Fibroblast of lung (primary cell): ENCODE measurements at regions not wholly inside any gene's neighbourhood (a gene's known extent, or its start where the extent isn't known, plus 50 kb on each side); places are given as distances from the start of the nearest gene placed in this dataset.

ENCODE experiments used
- DNase-seq, 2 donors: peaks; one replicate each; pipeline versions ENCODE4 v3.0.0 to v3.0.0-alpha.2; 2010; ENCODE audit warnings: low read depth in 2 of 2
- H2AFZ ChIP-seq: 2 replicates; pipeline ENCODE4 v1.5.1; 2012; ENCODE audit warnings: low read length, control low read depth, inconsistent platforms
- H3K27ac ChIP-seq: 2 replicates; pipeline ENCODE4 v1.5.1; 2011; ENCODE audit warnings: low read length, control low read depth; ENCODE audit not compliant: insufficient read depth
- H3K27me3 ChIP-seq: 2 replicates; pipeline ENCODE4 v1.5.1; 2011; ENCODE audit warnings: mild to moderate bottlenecking, low read length; ENCODE audit not compliant: control insufficient read depth, insufficient read depth
- H3K36me3 ChIP-seq: 2 replicates; pipeline ENCODE4 v1.5.1; 2011; ENCODE audit warnings: low read length; ENCODE audit not compliant: control insufficient read depth, insufficient read depth
- H3K4me1 ChIP-seq: 2 replicates; pipeline ENCODE4 v1.5.1; 2011; ENCODE audit warnings: low read length; ENCODE audit not compliant: control insufficient read depth, insufficient read depth; ENCODE audit errors: extremely low read depth
- H3K4me2 ChIP-seq: 2 replicates; pipeline ENCODE4 v1.5.1; 2011; ENCODE audit warnings: low read length, control low read depth; ENCODE audit not compliant: insufficient read depth; ENCODE audit errors: extremely low read depth
- H3K4me3 ChIP-seq, 4 experiments: fragments of 200-600 bp in 1 of 4; sonication (generic) in 1 of 4; replicated peaks in 1 of 4; 2 replicates each; pipeline ENCODE4 v1.5.1; 2011 to 2016; ENCODE audit warnings: low read length in 4 of 4, low read depth in 3 of 4, mild to moderate bottlenecking in 3 of 4, control low read depth in 2 of 4, inconsistent platforms in 1 of 4, mixed read lengths in 1 of 4; ENCODE audit not compliant: insufficient read depth in 1 of 4; ENCODE audit errors: control extremely low read depth in 1 of 4
- H3K79me2 ChIP-seq: 2 replicates; pipeline ENCODE4 v1.5.1; 2012; ENCODE audit warnings: mild to moderate bottlenecking, low read length, inconsistent platforms; ENCODE audit not compliant: control insufficient read depth, insufficient read depth
- H3K9ac ChIP-seq: 2 replicates; pipeline ENCODE4 v1.5.1; 2011; ENCODE audit warnings: mild to moderate bottlenecking, low read length, control low read depth; ENCODE audit not compliant: insufficient read depth
- H3K9me3 ChIP-seq: 2 replicates; pipeline ENCODE4 v1.5.1; 2012; ENCODE audit warnings: low read depth, low read length; ENCODE audit not compliant: control insufficient read depth, insufficient read depth
- H4K20me1 ChIP-seq: 2 replicates; pipeline ENCODE4 v1.5.1; 2011; ENCODE audit warnings: low read length; ENCODE audit not compliant: control insufficient read depth, insufficient read depth; ENCODE audit errors: extremely low read depth
- EZH2 ChIP-seq: IDR thresholded peaks from 2 replicates; pipeline ENCODE4 v1.5.1; 2012; ENCODE audit warnings: low read length, control low read depth, mild to moderate bottlenecking; ENCODE audit errors: missing control alignments
- TF ChIP-seq, protein P1 (sequence below), 2 donors: IDR thresholded peaks in 1 of 2; conservative IDR thresholded peaks in 1 of 2; 1 replicate in 1 of 2; 2 replicates in 1 of 2; pipeline ENCODE4 v1.5.1; 2011 to 2012; ENCODE audit warnings: low read length in 2 of 2, control low read depth in 1 of 2, inconsistent platforms in 1 of 2, low read depth in 1 of 2, mild to moderate bottlenecking in 1 of 2

DNA sequence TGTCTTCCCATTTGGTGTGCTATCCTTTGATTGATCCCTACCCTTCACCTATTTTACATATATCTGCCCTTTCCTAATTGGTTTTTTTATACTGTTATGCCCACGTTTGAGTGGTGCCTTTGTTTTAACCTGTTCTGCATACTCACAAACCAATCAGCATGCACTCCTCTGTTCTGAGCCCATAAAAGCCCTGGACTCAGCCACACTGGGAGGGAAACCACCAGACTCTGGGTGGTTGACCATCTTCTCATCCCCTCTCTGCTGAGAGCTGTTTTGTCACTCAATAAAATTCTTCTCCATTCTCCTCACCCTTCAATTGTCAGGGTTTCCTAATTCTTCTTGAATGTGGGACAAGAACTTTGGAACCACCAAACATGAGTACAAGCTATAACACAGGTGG, 989.8 kb downstream of the ADGRL2 start:
- Histone ChIP-seq H3K27me3 (no peaks in the 10 kb centered on the region), H3K9me3 (no peaks in the 10 kb centered on the region), H4K20me1 (no peaks in the 10 kb centered on the region), H2AFZ (no peak overlapping the region), H3K36me3 (no peaks in the 10 kb centered on the region), H3K27ac (no peak overlapping the region), H3K4me2 (no peak overlapping the region), H3K79me2 (no peaks in the 10 kb centered on the region), H3K4me1 (no peaks in the 10 kb centered on the region), H3K4me3 (no peak overlapping the region), H3K9ac (no peak overlapping the region)
- no peak for TF ChIP-seq EZH2
- TF ChIP-seq, protein P1, sequence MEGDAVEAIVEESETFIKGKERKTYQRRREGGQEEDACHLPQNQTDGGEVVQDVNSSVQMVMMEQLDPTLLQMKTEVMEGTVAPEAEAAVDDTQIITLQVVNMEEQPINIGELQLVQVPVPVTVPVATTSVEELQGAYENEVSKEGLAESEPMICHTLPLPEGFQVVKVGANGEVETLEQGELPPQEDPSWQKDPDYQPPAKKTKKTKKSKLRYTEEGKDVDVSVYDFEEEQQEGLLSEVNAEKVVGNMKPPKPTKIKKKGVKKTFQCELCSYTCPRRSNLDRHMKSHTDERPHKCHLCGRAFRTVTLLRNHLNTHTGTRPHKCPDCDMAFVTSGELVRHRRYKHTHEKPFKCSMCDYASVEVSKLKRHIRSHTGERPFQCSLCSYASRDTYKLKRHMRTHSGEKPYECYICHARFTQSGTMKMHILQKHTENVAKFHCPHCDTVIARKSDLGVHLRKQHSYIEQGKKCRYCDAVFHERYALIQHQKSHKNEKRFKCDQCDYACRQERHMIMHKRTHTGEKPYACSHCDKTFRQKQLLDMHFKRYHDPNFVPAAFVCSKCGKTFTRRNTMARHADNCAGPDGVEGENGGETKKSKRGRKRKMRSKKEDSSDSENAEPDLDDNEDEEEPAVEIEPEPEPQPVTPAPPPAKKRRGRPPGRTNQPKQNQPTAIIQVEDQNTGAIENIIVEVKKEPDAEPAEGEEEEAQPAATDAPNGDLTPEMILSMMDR (conservative IDR thresholded peaks at IDR 0.05 in 1 of 2, IDR thresholded peaks at IDR 0.05 in 1 of 2; ENCODE audit: low read depth in 1 of 2, low read length in 2 of 2), result no peak
- DNase-seq, result no peak

DNA sequence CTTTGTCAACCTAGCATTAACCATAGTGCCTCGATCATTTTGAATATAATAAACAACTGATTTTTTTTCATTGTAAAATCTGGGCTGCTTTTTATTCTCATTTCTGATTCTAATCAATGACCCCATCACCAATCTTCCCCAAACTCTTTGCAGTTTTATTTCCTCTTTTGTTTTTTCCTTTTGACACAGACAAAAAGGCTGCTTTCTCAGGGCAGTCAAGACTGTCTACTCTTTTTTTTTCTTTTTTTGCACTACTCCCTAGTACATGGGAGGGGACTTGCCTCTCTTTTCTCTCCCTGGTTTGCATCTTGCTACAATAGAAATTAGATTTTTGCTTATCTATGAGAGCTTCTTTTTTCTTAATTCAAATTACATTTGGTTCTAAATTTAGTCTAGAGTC, 987.9 kb downstream of the ADGRL2 start:
- Histone ChIP-seq H3K27ac (no peak overlapping the region), H3K4me1 (no peaks in the 10 kb centered on the region), H3K9ac (no peak overlapping the region), H3K4me2 (no peak overlapping the region), H3K36me3 (no peaks in the 10 kb centered on the region), H3K79me2 (no peaks in the 10 kb centered on the region), H2AFZ (no peak overlapping the region), H3K4me3 (no peak overlapping the region), H4K20me1 (no peaks in the 10 kb centered on the region), H3K27me3 (no peaks in the 10 kb centered on the region), H3K9me3 (no peaks in the 10 kb centered on the region)
- TF ChIP-seq, protein P1 (conservative IDR thresholded peaks at IDR 0.05 in 1 of 2, IDR thresholded peaks at IDR 0.05 in 1 of 2; ENCODE audit: low read depth in 1 of 2, low read length in 2 of 2), result no peak
- no peak for TF ChIP-seq EZH2
- no peak for DNase-seq

GRCh38 chr1:82788038-82788437, 987.3 kb downstream of the ADGRL2 start:
- no peak overlapping the region for H3K27ac ChIP-seq
- H3K79me2 ChIP-seq, result no peaks in the 10 kb centered on the region
- H4K20me1 ChIP-seq, result no peaks in the 10 kb centered on the region
- no peak overlapping the region for H3K4me2 ChIP-seq
- DNase-seq, result no peak
- H3K9me3 ChIP-seq, result no peaks in the 10 kb centered on the region
- H3K4me3 ChIP-seq, result no peak overlapping the region
- no peak overlapping the region for H2AFZ ChIP-seq
- TF ChIP-seq, protein P1 (conservative IDR thresholded peaks at IDR 0.05 in 1 of 2, IDR thresholded peaks at IDR 0.05 in 1 of 2; ENCODE audit: low read depth in 1 of 2, low read length in 2 of 2), result no peak
- no peak for TF ChIP-seq EZH2
- no peaks in the 10 kb centered on the region for H3K27me3 ChIP-seq
- H3K36me3 ChIP-seq, result no peaks in the 10 kb centered on the region
- H3K4me1 ChIP-seq, result no peaks in the 10 kb centered on the region
- H3K9ac ChIP-seq, result no peak overlapping the region
